OCI-LY1 (cell line): ENCODE measurements at regions not wholly inside any gene's neighbourhood (a gene's known extent, or its start where the extent isn't known, plus 50 kb on each side); places are given as distances from the start of the nearest gene placed in this dataset.

Source experiments
- EZH2 ChIP-seq: fragments of 200-600 bp; sonication (generic), shearing (Covaris generic); IDR thresholded peaks from 2 replicates; pipeline ENCODE4 v1.8.0; 2017; ENCODE audit warnings: borderline replicate concordance, mixed run types, mild to moderate bottlenecking, antibody characterized with exemption, low read length, moderate library complexity, mixed read lengths
- TF ChIP-seq, protein P1 (sequence below): fragments of 200-600 bp; sonication (generic), shearing (Covaris generic); IDR thresholded peaks from 2 replicates; pipeline ENCODE4 v1.5.1; 2017; ENCODE audit warnings: mild to moderate bottlenecking, antibody characterized with exemption, low read length, moderate library complexity, mixed read lengths

GRCh38 chr1:54480525-54480848, 67.5 kb upstream of the ACOT11 start:
- TF ChIP-seq, protein P1, sequence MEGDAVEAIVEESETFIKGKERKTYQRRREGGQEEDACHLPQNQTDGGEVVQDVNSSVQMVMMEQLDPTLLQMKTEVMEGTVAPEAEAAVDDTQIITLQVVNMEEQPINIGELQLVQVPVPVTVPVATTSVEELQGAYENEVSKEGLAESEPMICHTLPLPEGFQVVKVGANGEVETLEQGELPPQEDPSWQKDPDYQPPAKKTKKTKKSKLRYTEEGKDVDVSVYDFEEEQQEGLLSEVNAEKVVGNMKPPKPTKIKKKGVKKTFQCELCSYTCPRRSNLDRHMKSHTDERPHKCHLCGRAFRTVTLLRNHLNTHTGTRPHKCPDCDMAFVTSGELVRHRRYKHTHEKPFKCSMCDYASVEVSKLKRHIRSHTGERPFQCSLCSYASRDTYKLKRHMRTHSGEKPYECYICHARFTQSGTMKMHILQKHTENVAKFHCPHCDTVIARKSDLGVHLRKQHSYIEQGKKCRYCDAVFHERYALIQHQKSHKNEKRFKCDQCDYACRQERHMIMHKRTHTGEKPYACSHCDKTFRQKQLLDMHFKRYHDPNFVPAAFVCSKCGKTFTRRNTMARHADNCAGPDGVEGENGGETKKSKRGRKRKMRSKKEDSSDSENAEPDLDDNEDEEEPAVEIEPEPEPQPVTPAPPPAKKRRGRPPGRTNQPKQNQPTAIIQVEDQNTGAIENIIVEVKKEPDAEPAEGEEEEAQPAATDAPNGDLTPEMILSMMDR, result no peak
- TF ChIP-seq EZH2, result no peak
